HCT116 (cell line): ENCODE measurements at regions not wholly inside any gene's neighbourhood (a gene's known extent, or its start where the extent isn't known, plus 50 kb on each side); places are given as distances from the start of the nearest gene placed in this dataset.

Experiments
- ATAC-seq: fragments of 200-7000 bp; cut with Tn5 transposase; 2 replicates; pipeline ENCODE4 v1.9.1; 2020; ENCODE audit warnings: mild to moderate bottlenecking, moderate library complexity
- BruUV-seq: library from RNA; stranded (reverse); fragments of 400-500 nt; replicated peaks from 2 replicates; lab custom pipeline; 2021; lab: Mats Ljungman, UMichigan
- CTCF ChIA-PET: fragments of 300-600 bp; sonication (Branson Sonifier 250); formaldehyde crosslinking; loops from one replicate; lab custom pipeline; 2021; ENCODE audit warnings: antibody characterized with exemption; lab: Charles Lee
- POLR2A ChIA-PET: fragments of 300-600, 350-600 bp; sonication (Branson Sonifier 250); formaldehyde crosslinking; loops from one replicate; lab custom pipeline; 2021; ENCODE audit warnings: antibody characterized with exemption; lab: Charles Lee
- RAD21 ChIA-PET, 2 experiments: fragments of 300-600 bp; sonication (Branson Sonifier 250); formaldehyde crosslinking; loops; one replicate each; lab custom pipeline; 2023; ENCODE audit warnings: low total read pairs in 2 of 2; ENCODE audit not compliant: uncharacterized antibody in 2 of 2, unreplicated experiment in 2 of 2, low non-redundant PET in 1 of 2; lab: Charles Lee
- DNase-seq: peaks from one replicate; pipeline ENCODE4 v3.0.0-alpha.2; 2010; ENCODE audit warnings: low read depth, low spot score
- H2AFZ ChIP-seq: fragments of 200-600 bp; shearing (Covaris generic), sonication (generic); 2 replicates; pipeline ENCODE4 v1.6.1; 2017; ENCODE audit warnings: low read depth, mixed run types, mixed read lengths, antibody characterized with exemption, low read length; ENCODE audit not compliant: poor library complexity, severe bottlenecking
- H3K27ac ChIP-seq: 2 replicates; pipeline ENCODE4 v1.5.1; 2012; ENCODE audit warnings: low read depth, low read length
- H3K27me3 ChIP-seq: fragments of 200-600 bp; sonication (generic); 2 replicates; pipeline ENCODE4 v1.6.1; 2016; ENCODE audit warnings: mixed run types, low read length, mixed read lengths; ENCODE audit not compliant: insufficient read depth
- H3K36me3 ChIP-seq, 2 experiments: fragments of 200-500 bp in 1 of 2; fragments of 200-600 bp in 1 of 2; sonication (Bioruptor generic) in 1 of 2; sonication (generic) in 1 of 2; 2 replicates each; pipeline versions ENCODE4 v1.5.1 to v1.6.1; 2014 to 2016; ENCODE audit warnings: low read length in 2 of 2, inconsistent platforms in 1 of 2, mixed read lengths in 1 of 2, mixed run types in 1 of 2; ENCODE audit not compliant: insufficient read depth in 2 of 2, control insufficient read depth in 1 of 2
- H3K4me1 ChIP-seq, 2 experiments: fragments of 200-600 bp in 1 of 2; sonication (generic) in 1 of 2; 2 replicates each; pipeline versions ENCODE4 v1.5.1 to v1.6.1; 2012 to 2017; ENCODE audit warnings: low read length in 2 of 2, inconsistent platforms in 1 of 2, mild to moderate bottlenecking in 1 of 2, mixed read lengths in 1 of 2, mixed run types in 1 of 2, moderate library complexity in 1 of 2; ENCODE audit not compliant: insufficient read depth in 2 of 2, control insufficient read depth in 1 of 2
- H3K4me2 ChIP-seq: fragments of 200-600 bp; sonication (generic); 2 replicates; pipeline ENCODE4 v1.6.1; 2017; ENCODE audit warnings: mixed run types, low read length, mixed read lengths
- H3K4me3 ChIP-seq, 2 experiments: fragments of 200-600 bp in 1 of 2; sonication (generic) in 1 of 2; replicated peaks in 1 of 2; 2 replicates each; pipeline ENCODE4 v1.5.1; 2011 to 2016; ENCODE audit warnings: low read length in 2 of 2, control low read depth in 1 of 2, low read depth in 1 of 2, mild to moderate bottlenecking in 1 of 2, mixed read lengths in 1 of 2, mixed run types in 1 of 2
- H3K79me2 ChIP-seq: fragments of 200-600 bp; sonication (generic); 2 replicates; pipeline ENCODE4 v1.6.1; 2017; ENCODE audit warnings: mild to moderate bottlenecking, mixed run types, low read length, moderate library complexity, mixed read lengths; ENCODE audit not compliant: insufficient read depth
- H3K9ac ChIP-seq: fragments of 200-600 bp; sonication (generic); 2 replicates; pipeline ENCODE4 v1.6.1; 2016; ENCODE audit warnings: low read length, mixed read lengths
- H3K9me2 ChIP-seq: fragments of 200-600 bp; sonication (generic), shearing (Covaris generic); 2 replicates; pipeline ENCODE4 v1.6.1; 2017; ENCODE audit warnings: mixed run types, mild to moderate bottlenecking, moderate library complexity; ENCODE audit not compliant: insufficient read depth
- H3K9me3 ChIP-seq, 2 experiments: fragments of 200-500 bp in 1 of 2; fragments of 200-600 bp in 1 of 2; sonication (Bioruptor generic) in 1 of 2; sonication (generic) in 1 of 2; 2 replicates each; pipeline ENCODE4 v1.6.1; 2014 to 2017; ENCODE audit warnings: low read length in 2 of 2, mixed read lengths in 2 of 2, inconsistent platforms in 1 of 2, low read depth in 1 of 2, mild to moderate bottlenecking in 1 of 2, mixed run types in 1 of 2, moderate library complexity in 1 of 2; ENCODE audit not compliant: control insufficient read depth in 1 of 2, insufficient read depth in 1 of 2
- H4K20me1 ChIP-seq: fragments of 200-600 bp; sonication (generic), shearing (Covaris generic); 2 replicates; pipeline ENCODE4 v1.6.1; 2017; ENCODE audit warnings: mixed run types, mild to moderate bottlenecking, moderate library complexity; ENCODE audit not compliant: insufficient read depth
- CBX3 ChIP-seq: IDR thresholded peaks from 2 replicates; pipeline ENCODE4 v1.6.1; 2012; ENCODE audit warnings: low read depth
- CTCF ChIP-seq, 3 experiments: fragments of 200-600 bp in 1 of 3; sonication (generic) in 1 of 3; IDR thresholded peaks in 2 of 3; conservative IDR thresholded peaks in 1 of 3; 2 replicates each; pipeline ENCODE4 v1.5.1; 2012 to 2017; ENCODE audit warnings: low read depth in 2 of 3, low read length in 2 of 3, antibody characterized with exemption in 1 of 3, borderline replicate concordance in 1 of 3, control low read depth in 1 of 3, mild to moderate bottlenecking in 1 of 3, mixed read lengths in 1 of 3, mixed run types in 1 of 3, moderate library complexity in 1 of 3; ENCODE audit not compliant: insufficient read depth in 1 of 3
- EGR1 ChIP-seq: IDR thresholded peaks from 2 replicates; pipeline ENCODE4 v1.6.1; 2012; ENCODE audit warnings: low read depth
- ELF1 ChIP-seq: IDR thresholded peaks from 2 replicates; pipeline ENCODE4 v1.6.1; 2012; ENCODE audit warnings: low read depth, borderline replicate concordance
- EZH2 ChIP-seq: fragments of 200-600 bp; sonication (generic); IDR thresholded peaks from 2 replicates; pipeline ENCODE4 v1.6.1; 2017; ENCODE audit warnings: antibody characterized with exemption, mixed run types
- FOSL1 ChIP-seq: IDR thresholded peaks from 2 replicates; pipeline ENCODE4 v1.6.1; 2012; ENCODE audit warnings: low read depth
- MAX ChIP-seq: IDR thresholded peaks from 2 replicates; pipeline ENCODE4 v1.6.1; 2012
- POLR2AphosphoS5 ChIP-seq: IDR thresholded peaks from 2 replicates; pipeline ENCODE4 v1.6.1; 2011; ENCODE audit warnings: mild to moderate bottlenecking, low read depth, low read length, moderate library complexity
- RAD21 ChIP-seq: IDR thresholded peaks from 2 replicates; pipeline ENCODE4 v1.6.1; 2012; ENCODE audit warnings: low read depth, mild to moderate bottlenecking
- SIN3A ChIP-seq: IDR thresholded peaks from 2 replicates; pipeline ENCODE4 v1.6.1; 2012; ENCODE audit warnings: low read depth
- SP1 ChIP-seq: IDR thresholded peaks from 2 replicates; pipeline ENCODE4 v1.6.1; 2012; ENCODE audit warnings: low read depth
- SRF ChIP-seq: IDR thresholded peaks from 2 replicates; pipeline ENCODE4 v1.6.1; 2012; ENCODE audit warnings: low read depth
- TCF7L2 ChIP-seq: IDR thresholded peaks from 2 replicates; pipeline ENCODE4 v1.7.0; 2011; ENCODE audit warnings: borderline replicate concordance, inconsistent platforms; ENCODE audit not compliant: insufficient read depth, insufficient read length; ENCODE audit errors: extremely low read depth
- ZFX ChIP-seq: fragments of 450-650 bp; IDR thresholded peaks from 2 replicates; pipeline ENCODE4 v1.6.1; 2017
- intact Hi-C: fragments of 100-400 bp; cut with micrococcal nuclease; formaldehyde crosslinking; loops from 2 replicates; pipeline ENCODE4 v1.10.0; 2022

- Histone ChIP-seq H3K9ac (no peak overlapping the region), H3K79me2 (no peaks in the 10 kb centered on the region), H3K4me2 (no peak overlapping the region), H2AFZ (no peak overlapping the region), H3K36me3 (no peaks in the 10 kb centered on the region), H3K27ac (no peak overlapping the region), H3K27me3 (no peaks in the 10 kb centered on the region)
- RAD21 ChIA-PET: no interaction called here
- POLR2A ChIA-PET: no interaction called here
- DNase-seq: no peak
- TF ChIP-seq CBX3 (no peak), RAD21 (no peak), CTCF (IDR thresholded peaks at IDR 0.05 in 2 of 3, conservative IDR thresholded peaks at IDR 0.05 in 1 of 3; ENCODE audit: borderline replicate concordance in 1 of 3, insufficient read depth in 1 of 3, low read depth in 2 of 3, low read length in 2 of 3) (no peak)
- TF ChIP-seq, all 23 proteins: peak for 0
- CTCF ChIA-PET: no interaction called here
- no peaks in the 10 kb centered on the region for H3K9me2 ChIP-seq
- BruUV-seq: no TSS peak
- H3K9me3 ChIP-seq: no peaks in the 10 kb centered on the region
- H3K4me1 ChIP-seq: no peaks in the 10 kb centered on the region; a peak in 1 of 4 replicates
- ATAC-seq: no peak
- H3K4me3 ChIP-seq: no peak overlapping the region
- H4K20me1 ChIP-seq: no peaks in the 10 kb centered on the region
- intact Hi-C loops: no loop called here
Observed at GRCh38 chr15:96171853-96172296, 158.6 kb upstream of the NR2F2 start.

GRCh38 chr15:96172417-96172816, 158.1 kb upstream of the NR2F2 start:
- no peak overlapping the region for H3K27ac ChIP-seq
- ATAC-seq: no peak
- POLR2A ChIA-PET: no interaction called here
- RAD21 ChIA-PET: no interaction called here
- CTCF ChIA-PET: no interaction called here
- intact Hi-C loops: no loop called here
- no peaks in the 10 kb centered on the region for H3K9me3 ChIP-seq
- H2AFZ ChIP-seq: no peak overlapping the region
- no peaks in the 10 kb centered on the region for H3K36me3 ChIP-seq
- H3K79me2 ChIP-seq: no peaks in the 10 kb centered on the region
- no peak for DNase-seq
- no peaks in the 10 kb centered on the region; a peak in 1 of 4 replicates for H3K4me1 ChIP-seq
- H3K4me2 ChIP-seq: no peak overlapping the region
- no peaks in the 10 kb centered on the region for H3K9me2 ChIP-seq
- H3K9ac ChIP-seq: no peak overlapping the region
- no TSS peak for BruUV-seq
- H3K27me3 ChIP-seq: no peaks in the 10 kb centered on the region
- no peak overlapping the region for H3K4me3 ChIP-seq
- H4K20me1 ChIP-seq: no peaks in the 10 kb centered on the region
- no peak for TF ChIP-seq CBX3
- TF ChIP-seq MAX: no peak
- TF ChIP-seq EGR1: no peak
- TF ChIP-seq SIN3A: no peak
- no peak for TF ChIP-seq RAD21
- no peak for TF ChIP-seq SRF
- TF ChIP-seq CTCF (IDR thresholded peaks at IDR 0.05 in 2 of 3, conservative IDR thresholded peaks at IDR 0.05 in 1 of 3; ENCODE audit: borderline replicate concordance in 1 of 3, insufficient read depth in 1 of 3, low read depth in 2 of 3, low read length in 2 of 3): no peak
- TF ChIP-seq ELF1: no peak
- no peak for TF ChIP-seq SP1
- TF ChIP-seq POLR2AphosphoS5: no peak
- no peak for TF ChIP-seq FOSL1
- no peak for TF ChIP-seq TCF7L2
- TF ChIP-seq ZFX: no peak
- no peak for TF ChIP-seq EZH2
